ENCODE measurements at regions not wholly inside any gene's neighbourhood (a gene's known extent, or its start where the extent isn't known, plus 50 kb on each side); places are given as distances from the start of the nearest gene placed in this dataset.
"Not testable (repeated sequence)": the region's sequence is repeated elsewhere in the genome, so short reads cannot be mapped to it uniquely, and the experiment has no call there.

DNA sequence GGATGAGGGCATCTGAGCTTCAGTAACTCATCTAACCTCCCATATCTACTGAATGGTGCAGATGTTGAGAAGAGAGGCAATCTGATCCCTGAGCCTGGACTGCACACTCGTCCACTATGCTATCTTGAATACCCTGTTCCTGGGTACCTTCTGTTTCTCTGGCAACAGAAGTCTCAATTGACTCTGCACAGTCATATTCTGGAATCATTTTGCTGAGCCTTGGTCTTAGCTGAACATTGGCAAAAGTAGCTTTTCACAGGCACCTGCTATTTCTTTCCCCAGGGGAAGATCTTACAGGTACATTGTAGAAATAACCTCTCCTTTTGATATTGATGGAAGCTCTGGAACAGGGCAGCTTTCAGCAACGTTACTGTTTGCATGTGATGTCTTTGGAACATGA, 161.5 kb upstream of the GPR101 start:
- DNase-seq: no peak

DNA sequence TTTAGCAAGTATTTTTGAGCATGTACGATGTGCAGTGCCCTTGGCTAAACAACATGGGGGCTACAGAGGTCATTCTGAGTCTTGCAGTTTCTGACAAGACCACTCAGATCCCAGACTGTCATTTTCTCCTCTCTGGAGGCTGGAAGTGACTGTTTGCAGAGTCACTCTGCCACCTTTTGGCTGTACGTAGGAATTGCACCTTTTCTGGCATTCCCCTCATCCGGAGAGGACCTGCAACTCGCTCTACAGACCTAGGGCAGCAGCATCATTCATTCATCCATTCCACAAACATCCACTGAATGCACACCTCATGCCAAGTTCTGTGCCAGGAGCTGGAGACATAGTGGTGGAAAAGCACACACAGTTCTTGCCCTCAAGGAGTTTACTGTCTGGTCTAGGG, 160.4 kb upstream of the GPR101 start:
- no peak for DNase-seq

DNA sequence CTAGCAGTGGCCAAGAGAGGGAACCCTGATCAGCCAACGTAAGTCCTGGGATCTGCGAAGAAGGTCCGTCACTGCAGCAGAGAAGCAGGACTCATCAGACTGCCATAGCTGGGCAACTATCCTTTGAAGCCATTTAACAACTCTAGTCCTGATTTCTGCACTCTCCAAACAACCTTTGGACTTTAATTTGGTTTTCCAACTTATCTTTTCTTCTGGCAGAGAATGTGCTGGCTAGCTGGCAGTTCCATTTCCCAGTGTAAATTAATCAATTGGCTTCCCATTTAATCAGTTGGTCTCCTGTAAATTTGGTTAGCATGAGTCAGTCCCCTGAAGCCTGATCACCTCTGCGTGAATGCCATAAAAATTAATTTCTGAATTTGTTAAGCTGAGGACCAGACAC, 153.7 kb upstream of the GPR101 start:
- DNase-seq: no peak

DNA sequence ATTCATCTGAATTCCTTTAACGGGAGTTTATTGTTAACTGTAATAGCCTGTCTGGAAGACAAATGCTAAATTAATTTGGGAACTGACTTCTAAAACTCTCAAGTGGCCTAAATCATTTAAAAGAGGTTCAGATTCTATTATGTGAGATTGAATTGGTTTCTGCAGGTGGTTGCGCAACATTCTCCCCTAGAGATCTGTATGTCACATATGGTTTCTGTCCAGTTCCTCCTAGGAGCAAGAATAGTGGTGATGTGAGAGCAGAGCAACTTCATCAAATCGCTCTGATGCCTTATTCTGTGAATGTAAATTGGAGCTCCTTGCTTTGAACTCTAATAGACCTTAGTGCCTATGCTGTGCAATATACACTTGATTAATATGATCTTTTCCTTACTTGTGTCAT, 144.6 kb upstream of the GPR101 start:
- no peak for DNase-seq

DNA sequence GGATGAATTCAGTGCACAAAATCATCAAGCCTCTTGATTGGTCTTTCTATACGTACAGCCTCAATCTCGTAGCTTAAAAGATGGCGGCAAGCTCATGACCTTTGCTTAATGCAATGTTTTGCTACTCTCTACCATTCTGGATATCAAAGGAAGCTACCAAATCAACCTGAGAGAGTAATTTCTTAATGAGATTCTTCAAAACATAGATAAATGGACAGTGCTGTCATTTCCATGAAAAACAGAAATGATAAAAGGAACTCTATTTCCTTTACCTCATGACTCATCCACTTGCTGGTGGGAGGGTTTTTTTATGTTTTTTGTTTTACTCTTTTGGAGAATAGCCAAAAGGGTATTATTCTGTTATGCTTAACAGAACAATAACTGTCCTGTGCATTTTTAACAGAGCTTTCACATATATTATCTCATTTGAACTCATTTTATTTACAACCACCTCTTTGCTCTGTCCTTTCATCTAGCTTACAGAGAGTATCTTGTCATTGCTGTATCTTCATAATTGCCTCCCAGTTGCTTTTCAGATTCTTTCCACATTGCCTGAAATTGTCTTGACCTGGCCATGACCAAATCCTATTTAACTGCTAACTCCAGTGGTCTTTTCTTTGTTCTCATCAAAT, 138.6 kb upstream of the GPR101 start:
- no peak for DNase-seq

GRCh38 chrX:137171626-137172025, 137.8 kb upstream of the GPR101 start:
- DNase-seq: no peak

DNA sequence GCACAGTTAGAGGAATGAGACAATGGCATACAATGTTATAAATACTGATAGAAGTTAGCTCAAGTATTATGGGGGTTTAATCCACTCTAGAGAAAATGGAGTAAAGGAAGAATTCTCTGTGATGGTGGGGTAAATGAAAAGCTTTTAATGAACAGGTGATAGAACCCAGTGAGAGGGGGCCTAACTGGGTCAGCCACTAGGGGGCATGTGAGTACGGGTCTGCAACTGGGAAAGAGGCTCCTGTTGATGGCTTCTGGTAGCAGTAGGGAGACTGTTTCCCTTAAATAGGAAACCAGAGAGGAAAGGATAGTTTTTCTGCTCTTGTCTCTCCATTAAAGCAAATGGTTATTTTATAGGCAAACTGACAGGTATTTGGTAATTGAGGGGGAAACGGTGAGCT, 132.8 kb upstream of the GPR101 start:
- DNase-seq: no peak

DNA sequence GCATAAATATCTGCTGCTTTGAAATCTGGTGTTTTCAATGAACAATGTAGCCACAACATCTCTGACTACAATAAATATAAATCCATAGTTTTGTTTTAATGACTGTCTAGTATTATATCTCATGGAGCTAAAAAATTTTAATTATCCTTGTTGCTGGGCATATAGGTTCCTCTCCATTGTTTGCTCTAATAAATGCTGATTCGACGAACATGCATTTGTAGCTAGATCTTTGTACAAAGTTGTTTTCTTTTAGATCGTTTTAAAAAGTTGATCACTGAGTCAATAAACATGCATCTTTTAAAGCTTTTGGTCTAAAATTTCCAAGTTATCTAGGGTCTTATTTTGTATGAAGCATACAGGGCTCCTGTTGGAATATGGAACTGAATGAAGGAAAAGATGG, 130.5 kb upstream of the GPR101 start:
- DNase-seq: no peak

GRCh38 chrX:137151403-137151802, 117.6 kb upstream of the GPR101 start:
- no peak for DNase-seq

DNA sequence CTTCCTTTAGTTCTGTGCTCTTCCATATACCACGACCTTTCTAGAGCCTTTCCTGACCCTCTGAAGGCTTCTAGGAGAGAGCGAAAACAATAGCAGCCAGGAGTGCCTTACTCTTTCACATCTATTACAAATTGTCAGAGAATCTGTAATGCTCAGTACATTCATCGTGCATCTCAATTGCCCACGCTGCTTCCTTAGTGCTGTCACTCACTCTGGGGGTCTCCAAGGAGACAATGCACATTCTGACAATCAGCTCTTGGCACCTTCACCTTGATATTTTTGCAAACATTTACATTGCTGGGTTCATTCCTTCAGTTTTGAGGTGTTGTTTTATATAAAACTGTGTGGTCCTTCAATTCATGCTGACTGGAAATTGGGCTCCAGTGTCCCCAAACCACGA, 110.1 kb upstream of the GPR101 start:
- DNase-seq: no peak

GRCh38 chrX:137122651-137123050, 88.9 kb upstream of the GPR101 start:
- DNase-seq: not testable (repeated sequence)

DNA sequence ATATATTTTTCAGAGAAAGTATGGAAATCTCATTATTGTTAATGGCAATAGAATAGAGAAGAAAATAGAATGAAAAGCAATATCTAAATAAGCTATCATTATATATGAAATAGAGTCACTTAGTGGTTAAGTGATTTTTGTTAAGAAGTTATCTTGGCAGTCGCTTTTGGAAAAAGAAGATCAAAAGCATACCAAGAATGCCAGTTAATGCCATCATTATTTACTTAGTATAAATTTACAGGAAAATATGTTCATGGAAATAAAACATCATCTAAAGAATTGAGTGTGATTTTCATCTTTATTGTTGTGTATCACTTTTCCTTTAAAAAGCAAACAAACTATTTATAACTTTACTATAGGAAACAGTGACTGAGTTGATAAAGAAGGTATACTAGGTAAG, 85.3 kb upstream of the GPR101 start:
- no peak for DNase-seq

GRCh38 chrX:137118536-137118935, 84.7 kb upstream of the GPR101 start:
- no peak for DNase-seq

GRCh38 chrX:137118136-137118535, 84.3 kb upstream of the GPR101 start:
- DNase-seq: no peak

- DNase-seq: not testable (repeated sequence)
These were observed 74.1 kb upstream of the GPR101 start for GRCh38 chrX:137107877-137108276.

DNA sequence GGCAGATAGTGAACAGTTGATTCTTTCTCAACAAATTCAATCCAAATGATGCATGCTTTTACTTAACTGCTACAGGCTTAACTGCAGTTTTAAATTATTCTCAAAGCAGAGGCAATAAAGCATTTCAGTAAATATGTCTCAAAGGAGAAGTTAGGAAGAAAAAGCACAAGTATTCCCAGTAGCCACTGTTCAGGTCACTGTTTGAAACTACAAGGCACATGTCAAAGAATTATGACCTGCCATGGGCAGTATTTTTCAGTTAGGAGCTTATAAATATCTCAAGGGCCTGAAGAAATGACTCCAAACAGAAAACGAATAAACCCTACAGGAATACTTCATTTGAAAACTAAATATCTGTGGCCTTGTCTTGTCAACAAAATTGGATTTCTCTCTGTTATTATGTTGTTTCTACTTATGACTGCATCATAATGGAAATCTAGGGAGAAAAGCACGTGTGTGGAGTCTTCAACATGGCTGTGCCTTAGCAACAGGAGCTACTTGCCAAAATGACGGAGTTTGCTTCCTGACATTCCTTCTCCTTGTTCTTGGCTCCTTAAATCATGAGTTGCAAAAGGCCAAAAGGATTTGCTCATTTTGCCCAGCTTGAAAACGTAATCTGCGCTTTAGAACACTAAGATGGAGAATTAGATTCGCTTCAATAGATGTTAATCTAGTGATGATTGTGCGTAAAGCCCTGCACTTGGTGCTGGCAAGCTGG, 67.6 kb upstream of the GPR101 start:
- DNase-seq: no peak
